AG09319 (cell line): ENCODE measurements at regions not wholly inside any gene's neighbourhood (a gene's known extent, or its start where the extent isn't known, plus 50 kb on each side); places are given as distances from the start of the nearest gene placed in this dataset.

ENCODE experiments used
- DNase-seq: peaks from one replicate; pipeline ENCODE4 v3.0.0-alpha.2; 2010; ENCODE audit warnings: low read depth; ENCODE audit errors: extremely low read depth
- CTCF ChIP-seq: IDR thresholded peaks from 2 replicates; pipeline ENCODE4 v1.5.1; 2011; ENCODE audit warnings: low read depth, mild to moderate bottlenecking, inconsistent platforms, low read length, moderate library complexity

GRCh38 chr1:25110485-25110884 lies 121.8 kb downstream of the SYF2 start:
- no peak for DNase-seq

GRCh38 chr1:25110036-25110435 lies 122.3 kb downstream of the SYF2 start:
- no peak for TF ChIP-seq CTCF

More at GRCh38 chr1:25110485-25110884, 121.8 kb downstream of the SYF2 start:
- TF ChIP-seq CTCF, result no peak

GRCh38 chr1:25109531-25109951 lies 122.8 kb downstream of the SYF2 start:
- TF ChIP-seq CTCF, result no peak
- DNase-seq, result no peak

More at GRCh38 chr1:25110036-25110435, 122.3 kb downstream of the SYF2 start:
- DNase-seq, result no peak

GRCh38 chr1:25107643-25108010 lies 124.7 kb downstream of the SYF2 start:
- no peak for TF ChIP-seq CTCF
- DNase-seq, result no peak

- no peak for TF ChIP-seq CTCF
- no peak for DNase-seq
Observed at GRCh38 chr1:25106976-25107642, 125.2 kb downstream of the SYF2 start.

GRCh38 chr1:25106352-25106751 lies 126.0 kb downstream of the SYF2 start:
- TF ChIP-seq CTCF, result no peak
- no peak for DNase-seq

GRCh38 chr1:25105836-25106235 lies 126.5 kb downstream of the SYF2 start:
- no peak for TF ChIP-seq CTCF
- no peak for DNase-seq
